Chondrocyte (in vitro differentiated cells): ENCODE measurements at regions not wholly inside any gene's neighbourhood (a gene's known extent, or its start where the extent isn't known, plus 50 kb on each side); places are given as distances from the start of the nearest gene placed in this dataset.

ENCODE experiments used
- DNase-seq: peaks from one replicate; pipeline ENCODE4 v3.0.0; 2021; ENCODE audit warnings: mixed read lengths, low spot score
- H3K27ac Mint-ChIP-seq: one replicate; pipeline ENCODE4 v1.8.0; 2021; ENCODE audit warnings: mild to moderate bottlenecking, moderate library complexity, mixed read lengths; ENCODE audit not compliant: unreplicated experiment
- H3K27me3 Mint-ChIP-seq: 2 replicates; pipeline ENCODE4 v1.8.0; 2021; ENCODE audit warnings: low read depth, mixed read lengths
- H3K36me3 Mint-ChIP-seq: 2 replicates; pipeline ENCODE4 v1.8.0; 2021; ENCODE audit warnings: low read depth, mixed read lengths
- H3K4me1 Mint-ChIP-seq: 2 replicates; pipeline ENCODE4 v1.8.0; 2021; ENCODE audit warnings: low read depth, mild to moderate bottlenecking, mixed read lengths
- H3K4me3 Mint-ChIP-seq: one replicate; pipeline ENCODE4 v1.8.0; 2021; ENCODE audit warnings: mild to moderate bottlenecking, moderate library complexity, mixed read lengths; ENCODE audit not compliant: unreplicated experiment
- H3K9me3 Mint-ChIP-seq: 2 replicates; pipeline ENCODE4 v1.8.0; 2021; ENCODE audit warnings: low read depth, mixed read lengths
- CTCF ChIP-seq: fragments of 200-600 bp; sonication (generic); IDR thresholded peaks from 2 replicates; pipeline ENCODE4 v1.5.0; 2021; ENCODE audit warnings: antibody characterized with exemption, mild to moderate bottlenecking, moderate library complexity

GRCh38 chr4:45317739-45318138 is 591.4 kb upstream of the GNPDA2 start:
- no peak for TF ChIP-seq CTCF
- no peak for DNase-seq
- no peak overlapping the region for H3K27ac Mint-ChIP-seq
- H3K27me3 Mint-ChIP-seq: no peaks in the 10 kb centered on the region
- no peaks in the 10 kb centered on the region for H3K36me3 Mint-ChIP-seq
- no peak overlapping the region for H3K4me3 Mint-ChIP-seq
- no peaks in the 10 kb centered on the region for H3K4me1 Mint-ChIP-seq
- no peaks in the 10 kb centered on the region for H3K9me3 Mint-ChIP-seq

- Mint-ChIP-seq H3K27me3 (no peaks in the 10 kb centered on the region), H3K27ac (no peak overlapping the region), H3K36me3 (no peaks in the 10 kb centered on the region), H3K4me3 (no peak overlapping the region), H3K9me3 (peaks cover 4% of the 10 kb centered on the region), H3K4me1 (no peaks in the 10 kb centered on the region)
- no peak for TF ChIP-seq CTCF
- no peak for DNase-seq
Observed at GRCh38 chr4:45317276-45317675, 590.9 kb upstream of the GNPDA2 start.

GRCh38 chr4:45316257-45316656 is 589.9 kb upstream of the GNPDA2 start:
- Mint-ChIP-seq H3K9me3 (peaks cover 11% of the 10 kb centered on the region), H3K4me1 (no peaks in the 10 kb centered on the region), H3K4me3 (no peak overlapping the region), H3K36me3 (no peaks in the 10 kb centered on the region), H3K27me3 (no peaks in the 10 kb centered on the region), H3K27ac (no peak overlapping the region)
- no peak for TF ChIP-seq CTCF
- DNase-seq: no peak

- no peaks in the 10 kb centered on the region for H3K27me3 Mint-ChIP-seq
- H3K27ac Mint-ChIP-seq: no peak overlapping the region
- H3K9me3 Mint-ChIP-seq: no peaks in the 10 kb centered on the region
- DNase-seq: no peak
- no peaks in the 10 kb centered on the region for H3K4me1 Mint-ChIP-seq
- H3K36me3 Mint-ChIP-seq: no peaks in the 10 kb centered on the region
- no peak for TF ChIP-seq CTCF
- H3K4me3 Mint-ChIP-seq: no peak overlapping the region
Observed at GRCh38 chr4:45302828-45303227, 576.5 kb upstream of the GNPDA2 start.

GRCh38 chr4:45294464-45294863 is 568.1 kb upstream of the GNPDA2 start:
- Mint-ChIP-seq H3K27ac (no peak overlapping the region), H3K4me3 (no peak overlapping the region), H3K27me3 (no peaks in the 10 kb centered on the region), H3K36me3 (no peaks in the 10 kb centered on the region), H3K4me1 (no peaks in the 10 kb centered on the region), H3K9me3 (peaks cover 27% of the 10 kb centered on the region)
- no peak for TF ChIP-seq CTCF
- DNase-seq: no peak
